WTC11 (cell line): ENCODE measurements at regions not wholly inside any gene's neighbourhood (a gene's known extent, or its start where the extent isn't known, plus 50 kb on each side); places are given as distances from the start of the nearest gene placed in this dataset.

Experiments used
- SP1 ChIP-seq: sonication (generic); formaldehyde crosslinking; conservative IDR thresholded peaks from 2 replicates; pipeline ENCODE4 v1.8.1; 2022; ENCODE audit warnings: missing genetic modification reagents
- TEAD4 ChIP-seq: sonication (generic); formaldehyde crosslinking; IDR thresholded peaks from 2 replicates; pipeline ENCODE4 v1.8.0; 2022; ENCODE audit warnings: mild to moderate bottlenecking, missing genetic modification reagents
- TF ChIP-seq, protein P1 (sequence below): sonication (generic); formaldehyde crosslinking; IDR thresholded peaks from 2 replicates; pipeline ENCODE4 v1.8.0; 2022; ENCODE audit warnings: mild to moderate bottlenecking, missing genetic modification reagents
- TF ChIP-seq, protein P2 (sequence below): fragments of 200-600 bp; IDR thresholded peaks from 2 replicates; pipeline ENCODE4 v1.8.0; 2022; ENCODE audit warnings: antibody characterized with exemption

DNA sequence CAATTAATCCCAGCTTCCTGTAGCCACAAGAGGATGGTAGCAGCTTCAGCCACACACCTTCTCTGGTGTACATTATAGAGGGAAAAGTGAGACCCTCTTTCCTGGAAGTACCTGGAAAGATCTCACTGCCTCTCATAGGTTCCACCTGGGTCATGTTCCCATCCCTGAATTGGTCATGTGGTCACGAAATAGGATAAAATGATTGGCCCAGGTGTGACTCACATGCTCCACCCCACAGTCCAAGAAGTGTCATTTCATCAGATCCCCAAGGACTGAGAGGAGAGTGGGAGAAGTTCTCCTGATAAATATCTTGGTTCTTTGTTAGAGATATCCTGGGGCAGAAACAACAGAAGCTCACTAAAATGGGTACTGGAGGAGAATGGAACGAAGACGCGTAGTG is 142.4 kb downstream of the QRSL1 start:
- TF ChIP-seq, protein P1, sequence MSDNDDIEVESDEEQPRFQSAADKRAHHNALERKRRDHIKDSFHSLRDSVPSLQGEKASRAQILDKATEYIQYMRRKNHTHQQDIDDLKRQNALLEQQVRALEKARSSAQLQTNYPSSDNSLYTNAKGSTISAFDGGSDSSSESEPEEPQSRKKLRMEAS (CRISPR knock-in tag): no peak
- TF ChIP-seq TEAD4 (CRISPR knock-in tag): no peak
- TF ChIP-seq, protein P2, sequence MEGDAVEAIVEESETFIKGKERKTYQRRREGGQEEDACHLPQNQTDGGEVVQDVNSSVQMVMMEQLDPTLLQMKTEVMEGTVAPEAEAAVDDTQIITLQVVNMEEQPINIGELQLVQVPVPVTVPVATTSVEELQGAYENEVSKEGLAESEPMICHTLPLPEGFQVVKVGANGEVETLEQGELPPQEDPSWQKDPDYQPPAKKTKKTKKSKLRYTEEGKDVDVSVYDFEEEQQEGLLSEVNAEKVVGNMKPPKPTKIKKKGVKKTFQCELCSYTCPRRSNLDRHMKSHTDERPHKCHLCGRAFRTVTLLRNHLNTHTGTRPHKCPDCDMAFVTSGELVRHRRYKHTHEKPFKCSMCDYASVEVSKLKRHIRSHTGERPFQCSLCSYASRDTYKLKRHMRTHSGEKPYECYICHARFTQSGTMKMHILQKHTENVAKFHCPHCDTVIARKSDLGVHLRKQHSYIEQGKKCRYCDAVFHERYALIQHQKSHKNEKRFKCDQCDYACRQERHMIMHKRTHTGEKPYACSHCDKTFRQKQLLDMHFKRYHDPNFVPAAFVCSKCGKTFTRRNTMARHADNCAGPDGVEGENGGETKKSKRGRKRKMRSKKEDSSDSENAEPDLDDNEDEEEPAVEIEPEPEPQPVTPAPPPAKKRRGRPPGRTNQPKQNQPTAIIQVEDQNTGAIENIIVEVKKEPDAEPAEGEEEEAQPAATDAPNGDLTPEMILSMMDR: no peak
- TF ChIP-seq SP1 (CRISPR knock-in tag): no peak
